Embryonic facial prominence (tissue), 1 donor: ENCODE measurements at regions not wholly inside any gene's neighbourhood (a gene's known extent, or its start where the extent isn't known, plus 50 kb on each side); places are given as distances from the start of the nearest gene placed in this dataset.
"Not testable (repeated sequence)": the region's sequence is repeated elsewhere in the genome, so short reads cannot be mapped to it uniquely, and the experiment has no call there.

ENCODE experiments used
- DNase-seq: peaks from one replicate; pipeline ENCODE4 v3.0.0-alpha.2; 2016; ENCODE audit errors: extremely low spot score

DNA sequence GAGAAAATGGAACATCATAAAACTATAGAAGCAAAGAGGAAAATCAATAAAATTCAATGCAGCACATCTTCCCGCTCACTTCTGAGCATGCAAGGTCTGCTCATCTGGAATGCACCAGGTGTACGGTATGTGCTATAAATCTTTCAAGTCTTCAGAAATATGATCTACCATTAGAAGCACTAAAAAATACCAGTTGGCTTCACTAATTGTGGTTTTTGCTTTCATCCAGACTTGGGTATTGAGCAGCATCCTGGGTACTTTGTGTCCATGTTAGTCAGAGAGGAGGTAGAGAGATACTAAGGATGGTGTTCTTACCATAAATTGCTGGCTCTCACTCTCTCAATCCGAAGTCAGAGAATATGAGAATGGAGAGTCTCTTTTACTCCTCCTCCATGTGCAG lies 477.1 kb downstream of the PPARGC1A start:
- DNase-seq: no peak

DNA sequence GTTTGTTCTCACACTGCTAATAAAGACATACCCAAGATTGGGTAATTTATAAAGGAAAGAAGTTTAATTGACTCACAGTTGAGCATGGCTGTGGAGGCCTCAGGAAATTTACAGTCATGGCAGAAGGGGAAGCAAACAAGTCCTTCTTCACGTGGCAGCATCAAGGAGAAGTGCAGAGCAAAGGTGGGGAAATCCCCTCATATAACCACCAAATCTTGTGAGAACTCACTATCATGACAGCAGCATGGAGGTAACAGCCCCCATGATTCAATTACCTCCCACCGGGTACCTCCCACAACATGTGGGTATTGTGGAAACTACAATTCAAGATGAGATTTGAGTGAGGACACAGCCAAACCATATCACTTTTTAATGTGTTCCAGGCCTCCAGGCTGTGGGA lies 480.9 kb downstream of the PPARGC1A start:
- not testable (repeated sequence) for DNase-seq

- DNase-seq: no peak
Observed at GRCh38 chr4:23401572-23401971, 488.3 kb downstream of the PPARGC1A start.

DNA sequence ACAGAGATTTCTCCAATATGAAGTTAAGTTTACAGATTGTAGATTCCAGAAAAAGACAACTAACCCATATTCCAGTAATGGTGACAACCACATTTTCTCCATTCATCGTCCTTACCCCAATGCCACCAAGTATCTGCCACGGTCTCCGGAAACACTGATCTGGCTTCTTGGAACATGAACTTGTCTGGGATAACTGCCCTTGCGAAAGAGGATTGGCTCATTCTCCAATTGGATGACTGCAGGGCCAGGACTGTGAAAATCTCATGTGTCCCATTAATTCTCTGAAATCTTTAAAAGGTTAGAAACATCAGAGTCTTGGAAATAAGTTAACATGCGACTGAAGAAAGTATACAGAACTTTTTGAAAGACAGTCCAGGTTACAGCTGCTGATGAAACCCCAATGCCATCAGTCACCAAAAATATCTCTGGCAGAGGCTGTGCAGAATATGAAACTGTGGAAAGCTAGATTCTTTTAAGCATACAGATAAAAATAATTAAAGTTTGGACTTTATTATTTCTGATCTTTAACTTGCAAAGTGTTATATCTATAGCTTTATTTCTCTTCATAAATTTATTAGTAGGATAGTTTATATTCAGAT lies 496.9 kb downstream of the PPARGC1A start:
- DNase-seq: no peak

DNA sequence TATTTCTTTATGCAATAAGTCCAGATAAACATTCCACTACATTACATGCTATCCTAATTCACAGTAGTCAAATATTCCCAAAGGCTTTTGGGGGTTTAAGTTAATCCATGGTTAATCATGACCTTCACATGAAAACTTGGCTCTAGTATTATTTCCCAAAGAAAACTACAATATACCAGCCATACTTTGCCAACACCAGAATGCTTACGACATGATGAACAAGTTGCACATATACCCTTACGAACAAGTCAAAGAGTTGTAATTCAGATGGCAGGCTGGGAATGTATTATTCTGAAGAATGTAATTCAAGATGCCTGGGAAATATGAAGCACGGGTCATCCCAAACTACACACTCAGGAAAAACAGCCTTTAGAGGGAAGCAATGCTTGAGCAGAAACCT lies 499.6 kb downstream of the PPARGC1A start:
- DNase-seq: no peak

DNA sequence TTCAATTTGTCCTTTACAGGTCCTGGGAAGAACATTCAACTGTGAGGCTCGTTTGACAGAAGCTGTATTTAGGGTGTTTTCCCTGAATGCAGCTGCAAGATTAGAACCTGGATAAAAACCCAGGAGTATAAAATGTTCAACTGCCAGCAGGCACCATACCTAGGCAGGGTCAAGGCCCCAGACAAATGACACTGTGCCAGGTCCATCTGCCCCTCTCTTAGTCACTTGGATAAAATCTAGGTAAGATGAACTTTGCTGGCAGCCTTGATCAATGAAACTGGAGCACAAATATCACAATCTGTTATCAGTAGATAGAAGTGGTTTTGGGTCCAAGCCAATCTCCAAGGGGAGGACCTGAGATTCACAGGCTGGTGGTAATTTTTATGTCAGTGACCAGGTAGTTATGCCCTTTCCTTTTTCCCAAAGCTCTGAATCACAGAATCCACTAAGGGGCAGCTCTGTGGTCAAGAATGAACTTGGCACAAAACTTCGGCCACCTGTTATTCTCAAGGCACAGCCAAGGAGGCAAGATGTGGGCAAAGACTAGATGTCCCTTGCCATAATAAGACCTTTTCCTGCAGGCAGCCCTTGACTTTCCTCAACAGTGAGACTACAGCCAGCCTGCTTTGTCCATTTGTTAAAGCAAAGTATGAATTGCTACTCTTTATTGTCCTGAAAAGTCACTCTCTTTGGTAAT lies 501.0 kb downstream of the PPARGC1A start:
- DNase-seq: no peak

DNA sequence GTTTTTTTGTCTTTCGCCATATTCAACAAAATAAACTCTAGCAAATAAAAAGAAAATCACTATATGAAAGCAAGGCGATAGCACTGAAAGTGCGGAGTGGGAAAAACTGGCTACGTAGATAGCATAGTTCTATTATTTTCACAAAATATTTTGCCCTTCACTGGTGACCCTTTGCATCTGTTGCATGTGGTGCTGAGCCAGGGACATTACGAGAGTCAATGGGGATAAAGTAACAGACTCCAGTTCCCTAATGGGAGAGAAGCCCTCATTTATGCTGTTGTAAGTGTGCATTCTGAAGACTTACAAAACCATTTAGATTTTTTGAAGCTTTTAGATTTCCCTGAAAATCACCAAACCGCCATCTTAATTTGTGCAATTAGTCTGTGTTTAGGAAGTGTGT lies 501.6 kb downstream of the PPARGC1A start:
- DNase-seq: no peak

DNA sequence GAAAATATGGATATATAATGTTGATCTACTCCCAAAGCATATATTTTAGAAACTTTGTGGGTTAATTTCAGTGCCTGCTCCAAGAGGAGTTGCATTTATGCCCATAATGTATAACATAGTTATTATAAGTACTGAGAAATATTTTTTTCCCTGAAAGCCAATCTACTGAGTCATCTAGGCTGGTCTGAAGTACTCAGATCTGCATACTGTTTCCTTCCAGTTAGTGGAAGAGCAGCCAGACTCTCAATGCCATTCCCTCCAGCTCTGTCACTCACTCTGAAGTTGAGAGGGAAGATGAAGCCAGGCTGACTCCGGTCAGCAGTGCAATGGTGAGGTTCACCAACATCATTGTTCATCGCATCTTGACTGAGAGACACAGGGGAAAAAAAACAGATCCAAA lies 505.1 kb downstream of the PPARGC1A start:
- DNase-seq: no peak

- no peak for DNase-seq
Observed at GRCh38 chr4:23382879-23383278, 507.0 kb downstream of the PPARGC1A start.

GRCh38 chr4:23374259-23374658 lies 515.6 kb downstream of the PPARGC1A start:
- DNase-seq: no peak

- no peak for DNase-seq
Observed at GRCh38 chr4:23373261-23373660, 516.6 kb downstream of the PPARGC1A start.

- DNase-seq: no peak
Observed at GRCh38 chr4:23371533-23371932, 518.3 kb downstream of the PPARGC1A start.

- no peak for DNase-seq
Observed at GRCh38 chr4:23369331-23369730, 520.5 kb downstream of the PPARGC1A start.

DNA sequence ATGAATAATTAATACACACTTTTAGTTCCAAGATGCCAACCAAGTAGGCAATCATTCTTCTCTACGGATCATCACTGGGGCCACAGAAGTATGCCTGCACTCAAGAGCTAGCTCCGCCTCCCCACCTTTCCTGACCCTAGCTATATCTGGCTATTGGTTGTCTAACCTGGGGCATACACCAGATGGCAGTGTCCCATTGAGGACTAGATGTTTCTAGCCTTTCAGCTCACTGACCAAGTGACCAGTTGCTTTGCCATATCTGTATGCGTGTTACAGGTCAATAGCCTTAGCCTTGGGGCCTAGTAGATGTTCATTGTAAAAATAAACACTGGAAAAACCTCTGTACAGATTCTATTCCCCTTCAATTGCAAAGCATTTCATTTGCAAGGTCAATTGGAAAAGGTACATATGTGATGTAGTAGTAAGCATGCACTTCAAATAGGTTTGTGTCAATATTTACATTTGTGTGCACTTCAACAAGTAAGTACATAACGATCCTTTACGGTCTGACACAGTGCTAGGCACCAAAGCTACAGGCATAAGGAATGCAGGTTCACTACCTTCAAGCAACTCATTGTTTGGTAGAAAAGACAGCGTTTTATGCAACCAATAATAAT lies 521.7 kb downstream of the PPARGC1A start:
- DNase-seq: no peak

- DNase-seq: no peak
Observed at GRCh38 chr4:23366557-23366906, 523.3 kb downstream of the PPARGC1A start.

- no peak for DNase-seq
Observed at GRCh38 chr4:23365871-23366556, 523.8 kb downstream of the PPARGC1A start.

- no peak for DNase-seq
Observed at GRCh38 chr4:23365086-23365485, 524.8 kb downstream of the PPARGC1A start.

DNA sequence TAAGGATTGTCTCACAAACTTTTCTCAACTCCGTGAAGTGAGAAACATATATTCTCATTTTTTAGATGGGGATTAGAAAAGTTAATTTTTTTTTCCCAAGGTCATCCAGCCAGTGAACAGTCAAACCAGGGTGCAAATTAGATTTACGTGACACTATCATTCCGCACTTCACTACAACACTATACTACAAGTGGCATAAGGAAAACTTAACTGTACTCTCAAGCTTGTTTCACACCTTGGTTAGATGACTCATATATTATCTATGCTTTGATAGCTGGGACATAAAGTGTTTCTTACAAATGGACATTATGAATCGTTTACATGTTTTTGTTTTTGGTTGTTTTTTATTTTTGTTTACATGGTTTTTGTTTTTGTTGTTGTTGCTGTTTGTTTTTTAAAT lies 525.7 kb downstream of the PPARGC1A start:
- DNase-seq: no peak

DNA sequence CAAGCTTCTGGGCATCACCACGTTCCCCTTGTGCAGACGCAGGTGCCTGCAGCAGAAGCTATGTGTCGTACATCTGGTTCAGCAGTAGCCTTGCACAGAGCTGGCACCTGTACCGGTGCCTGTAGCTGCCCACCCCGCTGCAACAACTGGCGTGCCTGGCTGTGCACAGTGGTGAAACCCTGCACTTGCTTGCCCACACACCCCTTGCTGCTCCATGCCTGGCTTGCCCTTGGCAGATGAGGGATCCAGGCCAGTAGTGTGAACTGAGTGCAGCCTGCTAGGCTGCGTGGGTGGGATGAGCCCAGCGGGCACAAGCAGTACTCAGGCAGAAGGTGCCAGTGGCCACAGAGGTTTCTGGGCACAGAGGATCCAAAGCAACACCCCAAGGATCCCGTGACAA lies 528.4 kb downstream of the PPARGC1A start:
- no peak for DNase-seq

DNA sequence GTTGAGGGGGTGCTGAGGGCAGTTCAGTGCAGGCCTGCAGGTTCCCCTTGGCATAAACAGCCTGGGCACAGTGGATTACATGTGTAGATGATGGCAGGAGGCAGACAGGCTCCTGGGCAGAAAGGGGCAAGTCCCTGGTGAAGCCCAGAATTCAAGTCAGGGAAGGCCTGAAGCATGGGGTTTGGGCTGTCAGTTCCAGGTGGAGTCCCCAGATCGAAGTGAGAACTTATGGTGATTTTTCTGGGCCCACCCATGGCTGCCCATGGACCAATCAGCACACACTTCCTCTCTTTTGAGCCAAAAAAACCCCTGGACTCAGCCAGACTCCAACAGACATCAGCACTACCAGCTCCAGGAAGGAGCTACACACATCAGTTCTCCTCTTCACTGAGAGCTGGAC lies 529.1 kb downstream of the PPARGC1A start:
- no peak for DNase-seq

GRCh38 chr4:23355258-23355657 lies 534.6 kb downstream of the PPARGC1A start:
- peak; percentile 36 for DNase-seq

DNA sequence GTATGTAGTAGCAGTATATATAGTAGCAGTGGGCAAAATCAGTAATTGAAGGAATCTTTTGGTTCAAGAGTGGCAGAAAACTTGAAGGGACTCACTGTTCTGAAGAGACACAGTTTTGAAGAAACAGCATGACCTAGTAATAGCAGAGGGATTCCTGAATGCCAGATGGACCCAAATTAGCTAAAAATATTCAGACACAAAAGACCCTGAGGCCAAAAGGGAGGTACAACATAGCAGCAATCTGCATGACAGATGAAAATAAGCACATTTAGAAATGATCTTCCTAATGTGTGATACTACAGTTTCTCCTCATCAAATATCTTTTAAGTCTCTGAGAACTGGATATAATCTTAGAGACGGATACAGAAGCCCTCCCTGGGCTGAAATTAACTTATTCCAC lies 536.6 kb downstream of the PPARGC1A start:
- no peak for DNase-seq
